HL-60 (cell line): ENCODE measurements at regions not wholly inside any gene's neighbourhood (a gene's known extent, or its start where the extent isn't known, plus 50 kb on each side); places are given as distances from the start of the nearest gene placed in this dataset.
A peak's percentile ranks its signal among the peaks of the same experiment; 100 is the strongest.

ENCODE experiments used
- DNase-seq, 2 experiments: peaks; one replicate each; pipeline ENCODE4 v3.0.0-alpha.2; 2010 to 2020; ENCODE audit warnings: low read depth in 1 of 2, low spot score in 1 of 2
- H3K27ac ChIP-seq: fragments of 250-450 bp; sonication (Bioruptor Pico); replicated peaks from 2 replicates; pipeline ENCODE4 v1.5.1; 2020; ENCODE audit warnings: mild to moderate bottlenecking, moderate library complexity
- H3K27me3 ChIP-seq: fragments of 250-450 bp; sonication (Bioruptor Pico); 2 replicates; pipeline ENCODE4 v1.5.1; 2021; ENCODE audit warnings: mild to moderate bottlenecking, moderate library complexity; ENCODE audit not compliant: insufficient read depth, poor library complexity, severe bottlenecking
- H3K4me3 ChIP-seq: replicated peaks from 2 replicates; pipeline ENCODE4 v1.5.1; 2011; ENCODE audit warnings: mild to moderate bottlenecking, control low read depth, low read length; ENCODE audit not compliant: insufficient read depth
- GABPA ChIP-seq: IDR thresholded peaks from 2 replicates; pipeline ENCODE4 v1.6.1; 2012; ENCODE audit warnings: low read depth
- POLR2AphosphoS5 ChIP-seq: IDR thresholded peaks from 2 replicates; pipeline ENCODE4 v1.6.1; 2012; ENCODE audit warnings: low read depth
- SPI1 ChIP-seq: IDR thresholded peaks from 2 replicates; pipeline ENCODE4 v1.6.1; 2012; ENCODE audit warnings: low read depth, mild to moderate bottlenecking, borderline replicate concordance
- TF ChIP-seq, protein P1 (sequence below): IDR thresholded peaks from one replicate; pipeline ENCODE4 v1.5.1; 2011; ENCODE audit warnings: low read length, control low read depth, inconsistent platforms; ENCODE audit not compliant: insufficient read depth
- TF ChIP-seq, protein P2 (sequence below): IDR thresholded peaks from 2 replicates; pipeline ENCODE4 v1.6.1; 2012; ENCODE audit warnings: low read depth; ENCODE audit not compliant: insufficient replicate concordance

DNA sequence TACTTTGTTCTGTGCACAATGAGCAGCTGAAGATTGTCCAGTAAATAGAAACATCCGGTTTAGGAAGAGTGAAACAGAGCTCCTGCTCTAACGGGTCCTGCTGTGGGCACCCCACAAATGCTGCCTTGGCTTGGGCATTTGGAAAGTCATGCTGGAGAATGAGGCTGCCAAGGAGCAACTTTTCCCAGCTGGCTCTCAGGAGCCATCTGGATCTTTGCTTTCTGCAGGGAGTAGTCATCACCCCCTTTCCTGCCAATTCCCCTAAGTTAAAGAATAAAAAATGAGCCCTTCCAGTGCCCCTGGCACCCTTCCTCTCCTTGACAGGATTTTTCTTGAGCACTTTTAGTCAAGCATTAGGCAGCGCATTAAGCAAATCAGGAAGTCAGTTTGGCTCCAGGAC, 90.0 kb downstream of the FAM43A start:
- Histone ChIP-seq H3K27ac (no peak overlapping the region), H3K4me3 (no peak overlapping the region), H3K27me3 (no peaks in the 10 kb centered on the region)
- TF ChIP-seq GABPA (no peak), POLR2AphosphoS5 (no peak), SPI1 (no peak)
- TF ChIP-seq, protein P1, sequence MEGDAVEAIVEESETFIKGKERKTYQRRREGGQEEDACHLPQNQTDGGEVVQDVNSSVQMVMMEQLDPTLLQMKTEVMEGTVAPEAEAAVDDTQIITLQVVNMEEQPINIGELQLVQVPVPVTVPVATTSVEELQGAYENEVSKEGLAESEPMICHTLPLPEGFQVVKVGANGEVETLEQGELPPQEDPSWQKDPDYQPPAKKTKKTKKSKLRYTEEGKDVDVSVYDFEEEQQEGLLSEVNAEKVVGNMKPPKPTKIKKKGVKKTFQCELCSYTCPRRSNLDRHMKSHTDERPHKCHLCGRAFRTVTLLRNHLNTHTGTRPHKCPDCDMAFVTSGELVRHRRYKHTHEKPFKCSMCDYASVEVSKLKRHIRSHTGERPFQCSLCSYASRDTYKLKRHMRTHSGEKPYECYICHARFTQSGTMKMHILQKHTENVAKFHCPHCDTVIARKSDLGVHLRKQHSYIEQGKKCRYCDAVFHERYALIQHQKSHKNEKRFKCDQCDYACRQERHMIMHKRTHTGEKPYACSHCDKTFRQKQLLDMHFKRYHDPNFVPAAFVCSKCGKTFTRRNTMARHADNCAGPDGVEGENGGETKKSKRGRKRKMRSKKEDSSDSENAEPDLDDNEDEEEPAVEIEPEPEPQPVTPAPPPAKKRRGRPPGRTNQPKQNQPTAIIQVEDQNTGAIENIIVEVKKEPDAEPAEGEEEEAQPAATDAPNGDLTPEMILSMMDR: no peak
- TF ChIP-seq, protein P2, sequence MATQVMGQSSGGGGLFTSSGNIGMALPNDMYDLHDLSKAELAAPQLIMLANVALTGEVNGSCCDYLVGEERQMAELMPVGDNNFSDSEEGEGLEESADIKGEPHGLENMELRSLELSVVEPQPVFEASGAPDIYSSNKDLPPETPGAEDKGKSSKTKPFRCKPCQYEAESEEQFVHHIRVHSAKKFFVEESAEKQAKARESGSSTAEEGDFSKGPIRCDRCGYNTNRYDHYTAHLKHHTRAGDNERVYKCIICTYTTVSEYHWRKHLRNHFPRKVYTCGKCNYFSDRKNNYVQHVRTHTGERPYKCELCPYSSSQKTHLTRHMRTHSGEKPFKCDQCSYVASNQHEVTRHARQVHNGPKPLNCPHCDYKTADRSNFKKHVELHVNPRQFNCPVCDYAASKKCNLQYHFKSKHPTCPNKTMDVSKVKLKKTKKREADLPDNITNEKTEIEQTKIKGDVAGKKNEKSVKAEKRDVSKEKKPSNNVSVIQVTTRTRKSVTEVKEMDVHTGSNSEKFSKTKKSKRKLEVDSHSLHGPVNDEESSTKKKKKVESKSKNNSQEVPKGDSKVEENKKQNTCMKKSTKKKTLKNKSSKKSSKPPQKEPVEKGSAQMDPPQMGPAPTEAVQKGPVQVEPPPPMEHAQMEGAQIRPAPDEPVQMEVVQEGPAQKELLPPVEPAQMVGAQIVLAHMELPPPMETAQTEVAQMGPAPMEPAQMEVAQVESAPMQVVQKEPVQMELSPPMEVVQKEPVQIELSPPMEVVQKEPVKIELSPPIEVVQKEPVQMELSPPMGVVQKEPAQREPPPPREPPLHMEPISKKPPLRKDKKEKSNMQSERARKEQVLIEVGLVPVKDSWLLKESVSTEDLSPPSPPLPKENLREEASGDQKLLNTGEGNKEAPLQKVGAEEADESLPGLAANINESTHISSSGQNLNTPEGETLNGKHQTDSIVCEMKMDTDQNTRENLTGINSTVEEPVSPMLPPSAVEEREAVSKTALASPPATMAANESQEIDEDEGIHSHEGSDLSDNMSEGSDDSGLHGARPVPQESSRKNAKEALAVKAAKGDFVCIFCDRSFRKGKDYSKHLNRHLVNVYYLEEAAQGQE: no peak
- no peak for DNase-seq

DNA sequence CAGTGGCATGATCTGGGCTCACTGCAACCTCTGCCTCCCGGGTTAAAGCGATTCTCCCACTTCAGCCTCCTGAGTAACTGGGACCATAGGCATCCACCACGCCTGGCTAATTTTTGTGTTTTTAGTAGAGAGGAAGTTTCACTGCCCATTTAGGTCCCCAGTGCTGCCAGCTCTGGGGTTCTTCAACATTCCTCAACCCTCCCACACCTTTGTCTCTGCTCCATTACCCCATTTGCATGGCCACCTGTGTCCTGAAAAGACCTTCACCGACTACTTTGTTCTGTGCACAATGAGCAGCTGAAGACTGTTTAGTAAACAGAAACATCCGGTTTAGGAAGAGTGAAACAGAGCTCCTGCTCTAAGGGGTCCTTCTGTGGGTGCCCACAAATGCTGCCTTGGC, 92.0 kb downstream of the FAM43A start:
- Histone ChIP-seq H3K27ac (no peak overlapping the region), H3K4me3 (no peak overlapping the region), H3K27me3 (no peaks in the 10 kb centered on the region)
- no peak for TF ChIP-seq GABPA
- TF ChIP-seq, protein P2: no peak
- no peak for DNase-seq

DNA sequence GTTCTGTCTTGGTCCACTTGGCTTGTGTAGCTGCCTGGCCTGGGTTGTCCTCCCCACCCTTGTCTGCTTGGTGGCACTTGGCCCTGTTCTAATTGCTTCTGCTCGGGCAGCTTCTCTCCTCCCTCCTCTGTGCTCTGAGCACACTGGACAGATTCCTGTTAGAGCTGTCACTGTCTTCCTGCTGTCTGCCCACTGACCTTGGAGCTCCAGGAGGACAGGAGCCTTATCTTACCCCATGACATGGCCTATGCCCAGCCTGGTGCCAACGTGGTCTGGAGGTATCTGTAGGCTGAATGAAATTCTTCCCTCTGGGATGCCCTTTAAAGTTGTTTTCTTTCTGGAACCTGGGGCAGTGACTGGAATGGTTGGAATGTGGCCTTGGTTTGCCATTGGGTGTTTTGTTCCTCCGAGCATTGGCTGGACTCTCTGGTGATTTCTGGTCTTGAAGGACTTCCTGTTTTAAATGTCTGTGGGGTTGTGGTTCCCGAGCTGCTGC, 94.1 kb downstream of the FAM43A start:
- Histone ChIP-seq H3K27ac (no peak overlapping the region), H3K4me3 (no peak overlapping the region), H3K27me3 (no peaks in the 10 kb centered on the region)
- peak in 1 of 2 experiments; percentile 35 for DNase-seq
- TF ChIP-seq, protein P2: no peak
- TF ChIP-seq, protein P1: no peak
- TF ChIP-seq GABPA (no peak), SPI1 (peak; percentile 84)

DNA sequence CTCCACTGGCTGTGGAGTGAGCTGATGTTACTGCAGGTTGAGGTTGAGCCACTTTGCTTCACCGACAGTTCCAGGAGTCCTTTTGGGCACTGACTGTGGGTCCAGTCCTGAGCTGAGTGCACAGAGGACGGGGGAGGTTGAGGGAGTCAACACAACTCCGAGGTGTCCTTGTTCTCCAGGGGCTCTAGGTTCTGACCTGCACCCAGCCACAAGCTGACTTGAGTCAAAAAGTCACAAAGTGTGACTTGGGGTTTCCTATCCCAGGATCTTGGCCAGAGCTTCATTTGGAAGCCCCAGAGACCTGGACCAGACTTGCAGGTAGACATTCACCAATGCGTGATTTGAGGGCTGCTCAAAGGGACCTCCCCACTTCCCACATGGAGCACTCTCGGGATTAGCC, 95.0 kb downstream of the FAM43A start:
- H3K27me3 ChIP-seq: no peaks in the 10 kb centered on the region
- no peak overlapping the region for H3K27ac ChIP-seq
- H3K4me3 ChIP-seq: no peak overlapping the region
- DNase-seq: no peak
- TF ChIP-seq SPI1 (no peak), POLR2AphosphoS5 (no peak), GABPA (no peak)
